ENCODE measurements at regions not wholly inside any gene's neighbourhood (a gene's known extent, or its start where the extent isn't known, plus 50 kb on each side); places are given as distances from the start of the nearest gene placed in this dataset.
"Not testable (repeated sequence)": the region's sequence is repeated elsewhere in the genome, so short reads cannot be mapped to it uniquely, and the experiment has no call there.

- DNase-seq (ENCODE audit: low read depth), result no peak
- TF ChIP-seq CTCF (IDR thresholded peaks at IDR 0.05; ENCODE audit: insufficient read depth, low read depth, low read length), result no peak
- ChIA-PET CTCF (no interaction called here), POLR2A (no interaction called here)
- H3K36me3 ChIP-seq (ENCODE audit: control insufficient read depth, insufficient read depth, low read length), result no peaks in the 10 kb centered on the region
- H3K4me3 ChIP-seq (ENCODE audit: low read depth, low read length), result no peak overlapping the region
- H3K27me3 ChIP-seq (ENCODE audit: control insufficient read depth, insufficient read depth, low read length), result no peaks in the 10 kb centered on the region
Observed at GRCh38 chr14:25350021-25350420, 300.1 kb upstream of the STXBP6 start.

GRCh38 chr14:25349269-25349668 is 299.3 kb upstream of the STXBP6 start:
- no peak for DNase-seq (ENCODE audit: low read depth)
- ChIA-PET POLR2A (no interaction called here), CTCF (no interaction called here)
- Histone ChIP-seq H3K27me3 (ENCODE audit: control insufficient read depth, insufficient read depth, low read length) (no peaks in the 10 kb centered on the region), H3K36me3 (ENCODE audit: control insufficient read depth, insufficient read depth, low read length) (no peaks in the 10 kb centered on the region), H3K4me3 (ENCODE audit: low read depth, low read length) (no peak overlapping the region)
- no peak for TF ChIP-seq CTCF (IDR thresholded peaks at IDR 0.05; ENCODE audit: insufficient read depth, low read depth, low read length)

GRCh38 chr14:25340882-25341281 is 290.9 kb upstream of the STXBP6 start:
- ChIA-PET POLR2A (no interaction called here), CTCF (no interaction called here)
- DNase-seq (ENCODE audit: low read depth), result no peak
- H3K27me3 ChIP-seq (ENCODE audit: control insufficient read depth, insufficient read depth, low read length), result no peaks in the 10 kb centered on the region
- no peaks in the 10 kb centered on the region for H3K36me3 ChIP-seq (ENCODE audit: control insufficient read depth, insufficient read depth, low read length)
- TF ChIP-seq CTCF (IDR thresholded peaks at IDR 0.05; ENCODE audit: insufficient read depth, low read depth, low read length), result no peak
- no peak overlapping the region for H3K4me3 ChIP-seq (ENCODE audit: low read depth, low read length)

GRCh38 chr14:25322784-25323183 is 272.8 kb upstream of the STXBP6 start:
- CTCF ChIA-PET, result interaction anchor here (0.6 kb wide), 1 partner anchor 12 kb away, joined by 3 read pairs; no protein-coding TSS in a partner anchor
- Histone ChIP-seq H3K4me3 (ENCODE audit: low read depth, low read length) (no peak overlapping the region), H3K27me3 (ENCODE audit: control insufficient read depth, insufficient read depth, low read length) (no peaks in the 10 kb centered on the region), H3K36me3 (ENCODE audit: control insufficient read depth, insufficient read depth, low read length) (no peaks in the 10 kb centered on the region)
- POLR2A ChIA-PET, result no interaction called here
- TF ChIP-seq CTCF (IDR thresholded peaks at IDR 0.05; ENCODE audit: insufficient read depth, low read depth, low read length), result no peak
- DNase-seq (ENCODE audit: low read depth), result no peak

- H3K4me3 ChIP-seq (ENCODE audit: low read depth, low read length); H3K27me3 ChIP-seq (ENCODE audit: control insufficient read depth, insufficient read depth, low read length); CTCF ChIA-PET; POLR2A ChIA-PET; H3K36me3 ChIP-seq (ENCODE audit: control insufficient read depth, insufficient read depth, low read length); DNase-seq (ENCODE audit: low read depth): not testable (repeated sequence)
Observed at GRCh38 chr14:25316007-25316406, 266.1 kb upstream of the STXBP6 start.

- no peaks in the 10 kb centered on the region for H3K27me3 ChIP-seq (ENCODE audit: control insufficient read depth, insufficient read depth, low read length)
- CTCF ChIA-PET, result no interaction called here
- DNase-seq (ENCODE audit: low read depth), result no peak
- no peak for TF ChIP-seq CTCF (IDR thresholded peaks at IDR 0.05; ENCODE audit: insufficient read depth, low read depth, low read length)
- no peaks in the 10 kb centered on the region for H3K36me3 ChIP-seq (ENCODE audit: control insufficient read depth, insufficient read depth, low read length)
- POLR2A ChIA-PET, result no interaction called here
- no peak overlapping the region for H3K4me3 ChIP-seq (ENCODE audit: low read depth, low read length)
Observed at GRCh38 chr14:25308244-25308643, 258.3 kb upstream of the STXBP6 start.
